ENCODE measurements at regions not wholly inside any gene's neighbourhood (a gene's known extent, or its start where the extent isn't known, plus 50 kb on each side); places are given as distances from the start of the nearest gene placed in this dataset.

DNA sequence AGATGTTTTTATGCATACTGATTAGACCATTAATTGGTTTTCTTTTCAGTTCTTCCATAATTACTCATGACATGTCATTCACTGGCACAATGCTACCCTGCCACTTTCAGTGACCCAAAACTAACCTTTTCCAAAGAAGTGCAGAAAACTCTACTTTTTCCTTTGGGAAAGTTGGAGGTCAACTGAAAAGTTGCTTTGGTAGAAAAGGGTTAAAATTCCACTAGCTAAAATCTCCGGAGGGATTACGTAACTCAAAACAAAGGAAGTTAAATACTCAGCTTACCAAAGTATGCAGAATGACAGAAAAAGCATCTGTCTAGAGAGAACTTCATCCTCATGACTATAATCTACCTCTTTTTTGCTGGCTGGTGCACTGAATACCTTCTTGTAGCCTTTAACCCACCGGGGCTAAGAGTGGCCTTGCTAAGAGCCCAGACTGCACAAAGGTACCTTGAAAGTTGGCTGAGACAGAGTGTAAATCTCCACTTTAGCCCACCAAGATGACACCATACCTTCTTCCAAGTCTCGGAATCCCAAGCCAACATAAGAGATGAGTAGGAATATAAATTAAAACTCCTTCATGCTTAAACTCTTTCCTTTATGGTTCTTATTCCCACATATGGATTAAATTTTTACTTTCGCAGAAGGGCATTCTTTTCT is 1099.5 kb upstream of the INTU start (continued):
- TF ChIP-seq, protein P1, sequence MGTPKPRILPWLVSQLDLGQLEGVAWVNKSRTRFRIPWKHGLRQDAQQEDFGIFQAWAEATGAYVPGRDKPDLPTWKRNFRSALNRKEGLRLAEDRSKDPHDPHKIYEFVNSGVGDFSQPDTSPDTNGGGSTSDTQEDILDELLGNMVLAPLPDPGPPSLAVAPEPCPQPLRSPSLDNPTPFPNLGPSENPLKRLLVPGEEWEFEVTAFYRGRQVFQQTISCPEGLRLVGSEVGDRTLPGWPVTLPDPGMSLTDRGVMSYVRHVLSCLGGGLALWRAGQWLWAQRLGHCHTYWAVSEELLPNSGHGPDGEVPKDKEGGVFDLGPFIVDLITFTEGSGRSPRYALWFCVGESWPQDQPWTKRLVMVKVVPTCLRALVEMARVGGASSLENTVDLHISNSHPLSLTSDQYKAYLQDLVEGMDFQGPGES (IDR thresholded peaks at IDR 0.05), result no peak
- no peak for TF ChIP-seq MTA2 (IDR thresholded peaks at IDR 0.05; ENCODE audit: low read depth)
- TF ChIP-seq, protein P2, sequence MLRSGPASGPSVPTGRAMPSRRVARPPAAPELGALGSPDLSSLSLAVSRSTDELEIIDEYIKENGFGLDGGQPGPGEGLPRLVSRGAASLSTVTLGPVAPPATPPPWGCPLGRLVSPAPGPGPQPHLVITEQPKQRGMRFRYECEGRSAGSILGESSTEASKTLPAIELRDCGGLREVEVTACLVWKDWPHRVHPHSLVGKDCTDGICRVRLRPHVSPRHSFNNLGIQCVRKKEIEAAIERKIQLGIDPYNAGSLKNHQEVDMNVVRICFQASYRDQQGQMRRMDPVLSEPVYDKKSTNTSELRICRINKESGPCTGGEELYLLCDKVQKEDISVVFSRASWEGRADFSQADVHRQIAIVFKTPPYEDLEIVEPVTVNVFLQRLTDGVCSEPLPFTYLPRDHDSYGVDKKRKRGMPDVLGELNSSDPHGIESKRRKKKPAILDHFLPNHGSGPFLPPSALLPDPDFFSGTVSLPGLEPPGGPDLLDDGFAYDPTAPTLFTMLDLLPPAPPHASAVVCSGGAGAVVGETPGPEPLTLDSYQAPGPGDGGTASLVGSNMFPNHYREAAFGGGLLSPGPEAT (IDR thresholded peaks at IDR 0.05; ENCODE audit: low read depth), result no peak
- TF ChIP-seq, protein P3, sequence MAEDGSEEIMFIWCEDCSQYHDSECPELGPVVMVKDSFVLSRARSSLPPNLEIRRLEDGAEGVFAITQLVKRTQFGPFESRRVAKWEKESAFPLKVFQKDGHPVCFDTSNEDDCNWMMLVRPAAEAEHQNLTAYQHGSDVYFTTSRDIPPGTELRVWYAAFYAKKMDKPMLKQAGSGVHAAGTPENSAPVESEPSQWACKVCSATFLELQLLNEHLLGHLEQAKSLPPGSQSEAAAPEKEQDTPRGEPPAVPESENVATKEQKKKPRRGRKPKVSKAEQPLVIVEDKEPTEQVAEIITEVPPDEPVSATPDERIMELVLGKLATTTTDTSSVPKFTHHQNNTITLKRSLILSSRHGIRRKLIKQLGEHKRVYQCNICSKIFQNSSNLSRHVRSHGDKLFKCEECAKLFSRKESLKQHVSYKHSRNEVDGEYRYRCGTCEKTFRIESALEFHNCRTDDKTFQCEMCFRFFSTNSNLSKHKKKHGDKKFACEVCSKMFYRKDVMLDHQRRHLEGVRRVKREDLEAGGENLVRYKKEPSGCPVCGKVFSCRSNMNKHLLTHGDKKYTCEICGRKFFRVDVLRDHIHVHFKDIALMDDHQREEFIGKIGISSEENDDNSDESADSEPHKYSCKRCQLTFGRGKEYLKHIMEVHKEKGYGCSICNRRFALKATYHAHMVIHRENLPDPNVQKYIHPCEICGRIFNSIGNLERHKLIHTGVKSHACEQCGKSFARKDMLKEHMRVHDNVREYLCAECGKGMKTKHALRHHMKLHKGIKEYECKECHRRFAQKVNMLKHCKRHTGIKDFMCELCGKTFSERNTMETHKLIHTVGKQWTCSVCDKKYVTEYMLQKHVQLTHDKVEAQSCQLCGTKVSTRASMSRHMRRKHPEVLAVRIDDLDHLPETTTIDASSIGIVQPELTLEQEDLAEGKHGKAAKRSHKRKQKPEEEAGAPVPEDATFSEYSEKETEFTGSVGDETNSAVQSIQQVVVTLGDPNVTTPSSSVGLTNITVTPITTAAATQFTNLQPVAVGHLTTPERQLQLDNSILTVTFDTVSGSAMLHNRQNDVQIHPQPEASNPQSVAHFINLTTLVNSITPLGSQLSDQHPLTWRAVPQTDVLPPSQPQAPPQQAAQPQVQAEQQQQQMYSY (CRISPR knock-in tag; IDR thresholded peaks at IDR 0.05), result no peak
- TF ChIP-seq MEF2A (IDR thresholded peaks at IDR 0.05; ENCODE audit: insufficient read depth, low read depth, low read length), result no peak
- TF ChIP-seq, protein P4, sequence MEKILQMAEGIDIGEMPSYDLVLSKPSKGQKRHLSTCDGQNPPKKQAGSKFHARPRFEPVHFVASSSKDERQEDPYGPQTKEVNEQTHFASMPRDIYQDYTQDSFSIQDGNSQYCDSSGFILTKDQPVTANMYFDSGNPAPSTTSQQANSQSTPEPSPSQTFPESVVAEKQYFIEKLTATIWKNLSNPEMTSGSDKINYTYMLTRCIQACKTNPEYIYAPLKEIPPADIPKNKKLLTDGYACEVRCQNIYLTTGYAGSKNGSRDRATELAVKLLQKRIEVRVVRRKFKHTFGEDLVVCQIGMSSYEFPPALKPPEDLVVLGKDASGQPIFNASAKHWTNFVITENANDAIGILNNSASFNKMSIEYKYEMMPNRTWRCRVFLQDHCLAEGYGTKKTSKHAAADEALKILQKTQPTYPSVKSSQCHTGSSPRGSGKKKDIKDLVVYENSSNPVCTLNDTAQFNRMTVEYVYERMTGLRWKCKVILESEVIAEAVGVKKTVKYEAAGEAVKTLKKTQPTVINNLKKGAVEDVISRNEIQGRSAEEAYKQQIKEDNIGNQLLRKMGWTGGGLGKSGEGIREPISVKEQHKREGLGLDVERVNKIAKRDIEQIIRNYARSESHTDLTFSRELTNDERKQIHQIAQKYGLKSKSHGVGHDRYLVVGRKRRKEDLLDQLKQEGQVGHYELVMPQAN (conservative IDR thresholded peaks at IDR 0.05), result no peak
- no peak for TF ChIP-seq SP1 (IDR thresholded peaks at IDR 0.05; ENCODE audit: low read depth, low read length)
- TF ChIP-seq NFIC (IDR thresholded peaks at IDR 0.05; ENCODE audit: low read depth, low read length), result no peak
- TF ChIP-seq PML (IDR thresholded peaks at IDR 0.05; ENCODE audit: low read length), result no peak
- no peak for TF ChIP-seq NR2F1 (conservative IDR thresholded peaks at IDR 0.05)
- no peak for TF ChIP-seq FOXK2 (IDR thresholded peaks at IDR 0.05)
- no peak for TF ChIP-seq RAD51 (IDR thresholded peaks at IDR 0.05)
- TF ChIP-seq HDAC6 (IDR thresholded peaks at IDR 0.05; ENCODE audit: unreplicated experiment), result no peak
- no peak for TF ChIP-seq GABPA (IDR thresholded peaks at IDR 0.05; ENCODE audit: low read depth)
- TF ChIP-seq, protein P5, sequence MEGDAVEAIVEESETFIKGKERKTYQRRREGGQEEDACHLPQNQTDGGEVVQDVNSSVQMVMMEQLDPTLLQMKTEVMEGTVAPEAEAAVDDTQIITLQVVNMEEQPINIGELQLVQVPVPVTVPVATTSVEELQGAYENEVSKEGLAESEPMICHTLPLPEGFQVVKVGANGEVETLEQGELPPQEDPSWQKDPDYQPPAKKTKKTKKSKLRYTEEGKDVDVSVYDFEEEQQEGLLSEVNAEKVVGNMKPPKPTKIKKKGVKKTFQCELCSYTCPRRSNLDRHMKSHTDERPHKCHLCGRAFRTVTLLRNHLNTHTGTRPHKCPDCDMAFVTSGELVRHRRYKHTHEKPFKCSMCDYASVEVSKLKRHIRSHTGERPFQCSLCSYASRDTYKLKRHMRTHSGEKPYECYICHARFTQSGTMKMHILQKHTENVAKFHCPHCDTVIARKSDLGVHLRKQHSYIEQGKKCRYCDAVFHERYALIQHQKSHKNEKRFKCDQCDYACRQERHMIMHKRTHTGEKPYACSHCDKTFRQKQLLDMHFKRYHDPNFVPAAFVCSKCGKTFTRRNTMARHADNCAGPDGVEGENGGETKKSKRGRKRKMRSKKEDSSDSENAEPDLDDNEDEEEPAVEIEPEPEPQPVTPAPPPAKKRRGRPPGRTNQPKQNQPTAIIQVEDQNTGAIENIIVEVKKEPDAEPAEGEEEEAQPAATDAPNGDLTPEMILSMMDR (IDR thresholded peaks at IDR 0.05 in 2 of 3, conservative IDR thresholded peaks at IDR 0.05 in 1 of 3; ENCODE audit: control insufficient read depth in 2 of 3, extremely low read depth in 1 of 3, insufficient read depth in 1 of 3, low read depth in 3 of 3, low read length in 3 of 3), result no peak
